HEK293T (cell line): ENCODE measurements at regions not wholly inside any gene's neighbourhood (a gene's known extent, or its start where the extent isn't known, plus 50 kb on each side); places are given as distances from the start of the nearest gene placed in this dataset.

ENCODE experiments used
- ARNT ChIP-seq: fragments of 450-650 bp; IDR thresholded peaks from 2 replicates; pipeline ENCODE4 v1.6.1; 2017; ENCODE audit warnings: mild to moderate bottlenecking
- BHLHE40 ChIP-seq: fragments of 450-650 bp; IDR thresholded peaks from 2 replicates; pipeline ENCODE4 v1.6.1; 2016; ENCODE audit warnings: mild to moderate bottlenecking, moderate library complexity, borderline replicate concordance
- FOXA1 ChIP-seq: fragments of 450-650 bp; IDR thresholded peaks from 2 replicates; pipeline ENCODE4 v1.6.1; 2016; ENCODE audit warnings: mild to moderate bottlenecking
- FOXK2 ChIP-seq: fragments of 450-650 bp; IDR thresholded peaks from 2 replicates; pipeline ENCODE4 v1.6.1; 2016; ENCODE audit warnings: mild to moderate bottlenecking
- LEF1 ChIP-seq: fragments of 450-650 bp; IDR thresholded peaks from 2 replicates; pipeline ENCODE4 v1.6.1; 2017; ENCODE audit warnings: mild to moderate bottlenecking, borderline replicate concordance
- SP1 ChIP-seq: fragments of 450-650 bp; IDR thresholded peaks from 2 replicates; pipeline ENCODE4 v1.6.1; 2017
- TARDBP ChIP-seq: fragments of 450-650 bp; IDR thresholded peaks from 2 replicates; pipeline ENCODE4 v1.6.1; 2016

DNA sequence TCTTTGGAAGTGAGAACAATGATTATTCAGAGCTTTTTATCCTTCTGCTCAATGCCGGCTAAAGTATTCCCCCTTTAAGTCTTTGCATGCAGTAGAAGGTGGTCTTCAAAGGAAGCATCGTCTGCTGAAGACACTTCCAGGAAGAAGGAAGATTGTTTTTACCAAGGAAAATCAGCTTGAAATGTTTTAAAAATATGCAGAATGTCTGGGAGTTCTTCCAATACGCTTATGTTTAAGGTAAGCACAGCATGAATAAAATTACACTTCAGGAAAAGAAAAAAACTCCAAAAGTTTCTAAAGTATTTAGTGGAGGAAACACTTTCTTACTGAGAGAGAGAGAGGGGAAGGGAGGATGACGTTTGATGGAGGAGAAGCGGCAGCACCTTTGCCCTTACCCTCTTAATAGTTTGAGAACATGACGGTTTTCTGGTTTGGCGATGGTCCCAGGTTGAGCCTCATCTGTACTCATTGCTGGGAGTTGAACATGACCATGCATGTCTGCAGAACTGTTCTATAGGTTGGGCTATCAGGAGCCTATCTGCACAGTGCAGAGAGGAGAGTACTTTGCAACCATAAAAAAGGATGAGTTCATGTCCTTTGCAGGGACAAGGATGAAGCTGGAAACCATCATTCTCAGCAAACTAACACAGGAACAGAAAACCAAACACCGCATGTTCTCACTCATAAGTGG is 338.1 kb downstream of the ACTR3B start:
- TF ChIP-seq SP1: no peak
- no peak for TF ChIP-seq BHLHE40
- no peak for TF ChIP-seq TARDBP
- TF ChIP-seq FOXA1: no peak
- TF ChIP-seq FOXK2: no peak
- no peak for TF ChIP-seq LEF1
- no peak for TF ChIP-seq ARNT
